Epithelial cell of esophagus (primary cell): ENCODE measurements at regions not wholly inside any gene's neighbourhood (a gene's known extent, or its start where the extent isn't known, plus 50 kb on each side); places are given as distances from the start of the nearest gene placed in this dataset.

Source experiments
- DNase-seq: peaks from one replicate; pipeline ENCODE4 v3.0.0; 2010; ENCODE audit warnings: low read depth
- H3K4me3 ChIP-seq: 2 replicates; pipeline ENCODE4 v1.5.1; 2011; ENCODE audit warnings: mild to moderate bottlenecking, low read length, control low read depth
- TF ChIP-seq, protein P1 (sequence below): IDR thresholded peaks from 2 replicates; pipeline ENCODE4 v1.5.1; 2011; ENCODE audit warnings: low read depth, mild to moderate bottlenecking, low read length, control low read depth, inconsistent platforms; ENCODE audit not compliant: insufficient read depth; ENCODE audit errors: missing control alignments

DNA sequence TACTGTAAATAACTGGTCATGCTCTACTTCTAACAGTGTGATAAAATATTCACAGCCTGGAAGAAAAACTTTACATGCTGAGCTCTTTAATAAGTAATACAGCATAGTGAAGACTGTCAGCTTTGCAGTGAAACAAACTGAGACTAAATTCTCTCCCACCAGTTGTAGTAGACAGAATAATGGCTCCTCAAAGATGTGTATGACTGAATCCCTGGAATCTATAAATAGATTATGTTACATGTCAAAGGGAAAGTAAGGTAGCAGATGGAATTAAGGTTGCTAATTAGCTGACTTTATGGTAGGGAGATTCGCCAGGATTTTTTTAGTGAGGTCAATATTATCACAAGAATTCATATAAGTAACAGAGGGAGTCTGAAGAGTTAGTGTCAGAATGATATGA, 609.5 kb upstream of the VRK2 start:
- TF ChIP-seq, protein P1, sequence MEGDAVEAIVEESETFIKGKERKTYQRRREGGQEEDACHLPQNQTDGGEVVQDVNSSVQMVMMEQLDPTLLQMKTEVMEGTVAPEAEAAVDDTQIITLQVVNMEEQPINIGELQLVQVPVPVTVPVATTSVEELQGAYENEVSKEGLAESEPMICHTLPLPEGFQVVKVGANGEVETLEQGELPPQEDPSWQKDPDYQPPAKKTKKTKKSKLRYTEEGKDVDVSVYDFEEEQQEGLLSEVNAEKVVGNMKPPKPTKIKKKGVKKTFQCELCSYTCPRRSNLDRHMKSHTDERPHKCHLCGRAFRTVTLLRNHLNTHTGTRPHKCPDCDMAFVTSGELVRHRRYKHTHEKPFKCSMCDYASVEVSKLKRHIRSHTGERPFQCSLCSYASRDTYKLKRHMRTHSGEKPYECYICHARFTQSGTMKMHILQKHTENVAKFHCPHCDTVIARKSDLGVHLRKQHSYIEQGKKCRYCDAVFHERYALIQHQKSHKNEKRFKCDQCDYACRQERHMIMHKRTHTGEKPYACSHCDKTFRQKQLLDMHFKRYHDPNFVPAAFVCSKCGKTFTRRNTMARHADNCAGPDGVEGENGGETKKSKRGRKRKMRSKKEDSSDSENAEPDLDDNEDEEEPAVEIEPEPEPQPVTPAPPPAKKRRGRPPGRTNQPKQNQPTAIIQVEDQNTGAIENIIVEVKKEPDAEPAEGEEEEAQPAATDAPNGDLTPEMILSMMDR = no peak
- no peak for DNase-seq
- no peak overlapping the region for H3K4me3 ChIP-seq

DNA sequence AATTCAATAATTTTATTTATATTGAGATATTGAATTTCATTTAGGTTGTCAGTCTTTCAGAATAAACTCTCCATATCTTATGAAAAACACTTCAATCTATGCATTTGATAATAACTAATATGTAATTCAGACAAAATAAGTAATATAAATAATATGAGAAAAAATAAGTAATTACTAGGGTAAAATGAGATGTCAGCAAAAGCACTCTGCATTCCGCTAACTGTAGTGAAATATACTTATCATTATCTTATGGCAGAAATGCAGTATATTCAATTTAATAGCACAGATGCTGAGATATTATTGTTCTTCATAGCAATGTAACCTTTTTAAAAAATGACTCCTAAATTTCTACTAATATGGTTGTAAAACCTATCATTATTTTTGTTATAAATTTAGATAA, 606.2 kb upstream of the VRK2 start:
- no peak for DNase-seq
- no peak overlapping the region for H3K4me3 ChIP-seq
- TF ChIP-seq, protein P1 = no peak

DNA sequence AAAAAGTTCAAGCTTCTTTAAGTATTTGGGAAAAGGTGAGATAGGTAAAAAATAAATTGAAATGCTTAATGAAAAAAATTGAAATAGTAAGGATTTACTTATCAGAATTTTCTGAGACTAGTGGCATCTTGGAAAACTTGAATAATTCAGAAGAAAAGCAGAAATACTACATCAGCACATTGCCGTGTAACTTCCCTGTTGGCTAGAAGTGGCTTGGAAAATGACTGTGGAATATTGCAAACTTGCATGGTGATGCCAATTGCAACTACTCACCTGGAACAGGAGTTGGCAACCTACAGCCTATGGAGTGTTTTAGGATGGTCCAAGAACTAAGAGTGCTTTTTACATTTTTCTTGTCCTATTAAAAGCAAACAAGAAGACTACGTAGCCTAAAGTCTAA, 603.5 kb upstream of the VRK2 start:
- TF ChIP-seq, protein P1 = no peak
- H3K4me3 ChIP-seq = no peak overlapping the region
- no peak for DNase-seq

DNA sequence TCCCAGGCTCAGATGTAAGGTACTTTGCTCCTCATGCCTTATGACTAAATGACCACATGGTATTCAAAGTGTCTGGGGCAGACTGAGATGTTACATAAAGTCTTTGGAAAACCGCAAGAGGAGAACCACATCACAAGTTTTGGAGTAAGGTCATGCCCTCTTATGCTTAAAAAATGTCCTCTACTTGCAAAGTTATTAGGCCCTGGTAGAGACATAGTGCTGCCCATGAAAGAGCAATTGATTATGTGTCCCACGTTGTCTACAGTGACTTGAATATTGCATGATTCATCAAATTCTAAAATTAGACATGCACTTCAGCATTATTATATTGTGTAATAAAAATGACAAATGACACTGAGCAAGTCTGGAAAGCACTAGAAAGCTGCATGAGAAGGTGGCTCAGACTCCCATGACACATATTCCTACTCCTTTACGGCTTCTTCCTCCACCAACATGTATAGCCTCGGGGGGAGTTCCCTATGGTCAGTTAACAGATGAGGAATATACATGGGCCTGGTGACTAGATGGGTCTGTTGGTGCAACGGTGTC, 602.6 kb upstream of the VRK2 start:
- no peak for DNase-seq
- TF ChIP-seq, protein P1 = no peak
- no peak overlapping the region for H3K4me3 ChIP-seq

DNA sequence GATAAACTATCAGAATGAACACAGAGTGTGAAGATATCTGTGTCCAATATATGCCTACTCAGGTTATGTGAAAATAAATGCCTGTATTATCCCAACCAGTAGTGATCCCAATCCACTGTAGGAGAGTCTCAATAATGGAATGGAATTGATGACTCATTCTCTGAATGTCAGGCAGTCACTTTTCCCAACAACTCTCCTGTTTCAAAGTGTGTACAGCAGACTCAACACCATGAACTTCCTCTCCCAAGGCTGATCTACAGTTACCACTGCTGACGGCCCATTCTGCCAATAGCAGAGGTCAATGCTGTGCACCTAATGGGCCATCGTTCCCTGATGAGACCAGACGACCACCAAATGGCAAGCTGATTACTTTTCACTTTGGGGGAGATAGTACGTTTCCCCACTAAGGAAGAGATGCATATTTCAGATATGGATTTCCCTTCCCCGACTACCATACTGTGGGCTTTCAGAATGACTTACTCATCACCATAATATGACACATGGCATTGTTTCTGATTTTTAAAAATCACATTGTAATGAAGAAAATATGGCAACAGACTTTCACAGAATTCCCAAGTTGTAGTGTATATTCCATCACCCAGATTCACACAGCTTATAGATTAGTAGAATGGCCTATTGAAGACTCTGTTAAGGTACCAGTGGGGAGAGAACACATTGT, 601.7 kb upstream of the VRK2 start:
- H3K4me3 ChIP-seq = no peak overlapping the region
- TF ChIP-seq, protein P1 = no peak
- no peak for DNase-seq

DNA sequence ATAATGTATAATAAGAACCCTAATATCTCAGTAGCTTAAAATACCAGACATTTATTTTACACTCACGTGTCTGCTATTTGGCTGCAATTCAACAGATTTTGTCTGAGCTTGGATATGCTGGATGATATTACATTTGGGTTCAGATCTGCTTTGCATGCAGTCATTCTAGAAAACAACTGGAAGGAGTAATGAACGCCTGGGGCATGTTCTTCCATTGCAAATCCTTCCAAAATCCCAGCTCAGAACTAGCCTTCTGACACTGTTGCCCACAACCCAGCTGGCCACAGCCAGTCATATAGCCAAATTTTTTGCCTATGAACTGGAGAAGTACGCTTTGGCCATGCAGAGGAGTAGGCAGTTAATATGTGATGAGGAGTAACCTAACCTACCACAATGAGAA, 597.8 kb upstream of the VRK2 start:
- DNase-seq = no peak
- TF ChIP-seq, protein P1 = no peak
- H3K4me3 ChIP-seq = no peak overlapping the region

DNA sequence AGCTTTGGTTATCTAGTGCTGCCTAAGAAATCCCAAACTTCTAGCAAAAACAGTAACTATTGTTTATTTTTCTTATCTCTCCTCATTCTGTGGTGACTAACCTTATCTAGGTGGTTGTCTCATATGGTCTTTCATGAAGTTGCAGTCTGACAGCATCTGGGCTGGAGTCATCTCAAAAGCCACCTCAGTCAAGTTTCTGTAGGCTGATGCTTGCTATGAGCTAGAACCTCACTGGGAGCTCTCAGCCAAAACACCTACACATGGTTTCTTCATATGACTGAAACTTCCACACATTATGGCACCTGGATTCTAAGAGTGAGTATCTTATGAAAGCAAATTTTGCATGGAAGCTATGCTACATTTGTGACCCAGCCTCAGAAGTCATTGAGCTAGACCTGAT, 596.4 kb upstream of the VRK2 start:
- TF ChIP-seq, protein P1 = no peak
- DNase-seq = no peak
- H3K4me3 ChIP-seq = no peak overlapping the region
